ENCODE measurements at regions not wholly inside any gene's neighbourhood (a gene's known extent, or its start where the extent isn't known, plus 50 kb on each side); places are given as distances from the start of the nearest gene placed in this dataset.

GRCh38 chr4:17169699-17170098 is 271.3 kb upstream of the LDB2 start:
- no peak for DNase-seq
- Histone ChIP-seq H3K27ac (ENCODE audit: low read length) (no peak overlapping the region), H3K36me3 (ENCODE audit: control insufficient read depth, insufficient read depth, low read length) (no peaks in the 10 kb centered on the region), H3K27me3 (ENCODE audit: control insufficient read depth, insufficient read depth, low read length) (no peaks in the 10 kb centered on the region), H3K4me3 (ENCODE audit: low read length) (no peak overlapping the region), H3K9me3 (ENCODE audit: control insufficient read depth, insufficient read depth, low read length) (no peaks in the 10 kb centered on the region), H3K4me1 (ENCODE audit: control insufficient read depth, insufficient read depth, low read length) (no peaks in the 10 kb centered on the region)
- intact Hi-C loops (cut with micrococcal nuclease) = no loop called here
- ATAC-seq = no peak
- WGBS (ENCODE audit: insufficient coverage) = 92% methylated on average over 1 of the region's 1 CpG
- no peaks in the 10 kb centered on the region for H3K36me3 Mint-ChIP-seq
- H3K27ac Mint-ChIP-seq = no peak overlapping the region
- no peaks in the 10 kb centered on the region for H3K27me3 Mint-ChIP-seq (ENCODE audit: low read depth in 2 of 2)
- H3K4me1 Mint-ChIP-seq = no peaks in the 10 kb centered on the region
- no peak overlapping the region for H3K4me3 Mint-ChIP-seq
- H3K9me3 Mint-ChIP-seq = no peaks in the 10 kb centered on the region
- TF ChIP-seq CTCF (IDR thresholded peaks at IDR 0.05) = no peak

- H3K27me3 ChIP-seq (ENCODE audit: control insufficient read depth, insufficient read depth, low read length) = no peaks in the 10 kb centered on the region
- TF ChIP-seq CTCF (IDR thresholded peaks at IDR 0.05) = no peak
- no peaks in the 10 kb centered on the region for H3K4me1 ChIP-seq (ENCODE audit: control insufficient read depth, insufficient read depth, low read length)
- intact Hi-C loops (cut with micrococcal nuclease) = no loop called here
- H3K27ac Mint-ChIP-seq = no peak overlapping the region
- H3K27me3 Mint-ChIP-seq (ENCODE audit: low read depth in 2 of 2) = no peaks in the 10 kb centered on the region
- no peaks in the 10 kb centered on the region for H3K36me3 Mint-ChIP-seq
- WGBS (ENCODE audit: insufficient coverage) = 88% methylated on average over 1 of the region's 1 CpG
- no peaks in the 10 kb centered on the region for H3K9me3 ChIP-seq (ENCODE audit: control insufficient read depth, insufficient read depth, low read length)
- DNase-seq (no peak), ATAC-seq (no peak)
- no peak overlapping the region for H3K27ac ChIP-seq (ENCODE audit: low read length)
- H3K4me3 ChIP-seq (ENCODE audit: low read length) = no peak overlapping the region
- peaks cover 0 to 4% of the 10 kb centered on the region in 2 donors for H3K9me3 Mint-ChIP-seq
- H3K4me1 Mint-ChIP-seq = no peaks in the 10 kb centered on the region
- no peak overlapping the region for H3K4me3 Mint-ChIP-seq
- no peaks in the 10 kb centered on the region for H3K36me3 ChIP-seq (ENCODE audit: control insufficient read depth, insufficient read depth, low read length)
These were observed 270.1 kb upstream of the LDB2 start for GRCh38 chr4:17168571-17168970.

- Mint-ChIP-seq H3K9me3 (peaks cover 0 to 4% of the 10 kb centered on the region in 2 donors), H3K36me3 (no peaks in the 10 kb centered on the region), H3K4me1 (no peaks in the 10 kb centered on the region), H3K27ac (no peak overlapping the region), H3K27me3 (ENCODE audit: low read depth in 2 of 2) (no peaks in the 10 kb centered on the region), H3K4me3 (no peak overlapping the region)
- no peak for DNase-seq
- Histone ChIP-seq H3K27ac (ENCODE audit: low read length) (no peak overlapping the region), H3K9me3 (ENCODE audit: control insufficient read depth, insufficient read depth, low read length) (no peaks in the 10 kb centered on the region), H3K36me3 (ENCODE audit: control insufficient read depth, insufficient read depth, low read length) (no peaks in the 10 kb centered on the region), H3K27me3 (ENCODE audit: control insufficient read depth, insufficient read depth, low read length) (no peaks in the 10 kb centered on the region), H3K4me3 (ENCODE audit: low read length) (no peak overlapping the region), H3K4me1 (ENCODE audit: control insufficient read depth, insufficient read depth, low read length) (no peaks in the 10 kb centered on the region)
- no peak for ATAC-seq
- intact Hi-C loops (cut with micrococcal nuclease) = no loop called here
- 76% methylated on average over 4 of the region's 5 CpGs for WGBS (ENCODE audit: insufficient coverage)
- TF ChIP-seq CTCF (IDR thresholded peaks at IDR 0.05) = no peak
These were observed 268.5 kb upstream of the LDB2 start for GRCh38 chr4:17166954-17167353.

- peaks cover 5 to 8% of the 10 kb centered on the region in 2 donors for H3K9me3 Mint-ChIP-seq
- no peak overlapping the region for H3K27ac ChIP-seq (ENCODE audit: low read length)
- H3K4me1 ChIP-seq (ENCODE audit: control insufficient read depth, insufficient read depth, low read length) = no peaks in the 10 kb centered on the region
- H3K4me1 Mint-ChIP-seq = no peaks in the 10 kb centered on the region
- no peak overlapping the region for H3K4me3 ChIP-seq (ENCODE audit: low read length)
- no peak overlapping the region for H3K27ac Mint-ChIP-seq
- ATAC-seq = no peak
- H3K4me3 Mint-ChIP-seq = no peak overlapping the region
- no peaks in the 10 kb centered on the region for H3K9me3 ChIP-seq (ENCODE audit: control insufficient read depth, insufficient read depth, low read length)
- no peaks in the 10 kb centered on the region for H3K36me3 ChIP-seq (ENCODE audit: control insufficient read depth, insufficient read depth, low read length)
- no peak for DNase-seq
- H3K27me3 ChIP-seq (ENCODE audit: control insufficient read depth, insufficient read depth, low read length) = no peaks in the 10 kb centered on the region
- no peaks in the 10 kb centered on the region for H3K27me3 Mint-ChIP-seq (ENCODE audit: low read depth in 2 of 2)
- intact Hi-C loops (cut with micrococcal nuclease) = no loop called here
- no peak for TF ChIP-seq CTCF (IDR thresholded peaks at IDR 0.05)
- 100% methylated on average over 1 of the region's 1 CpG for WGBS (ENCODE audit: insufficient coverage)
- no peaks in the 10 kb centered on the region for H3K36me3 Mint-ChIP-seq
These were observed 266.8 kb upstream of the LDB2 start for GRCh38 chr4:17165286-17165685.
